Activated B cell treated with CpG ODN at 0.5 μM for 24 hours (primary cell): ENCODE measurements at regions not wholly inside any gene's neighbourhood (a gene's known extent, or its start where the extent isn't known, plus 50 kb on each side); places are given as distances from the start of the nearest gene placed in this dataset.

ENCODE experiments used
- ATAC-seq: fragments of 200-7000 bp; cut with Tn5 transposase; one replicate; pipeline ENCODE4 v1.10.0; 2021; ENCODE audit warnings: low read depth, mild to moderate bottlenecking, moderate library complexity
- CTCF ChIA-PET: fragments of 350-600 bp; sonication (Branson Sonifier 250); formaldehyde crosslinking; loops from one replicate; lab custom pipeline; 2021; ENCODE audit warnings: antibody characterized with exemption; lab: Charles Lee
- POLR2A ChIA-PET: fragments of 350-600 bp; sonication (Branson Sonifier 250); formaldehyde crosslinking; loops from one replicate; lab custom pipeline; 2021; ENCODE audit warnings: antibody characterized with exemption; lab: Charles Lee
- DNase-seq: peaks from one replicate; pipeline ENCODE4 v3.0.0; 2022
- H3K27ac Mint-ChIP-seq: one replicate; pipeline ENCODE4 v1.8.0; 2020; ENCODE audit warnings: mixed read lengths
- H3K27me3 Mint-ChIP-seq: one replicate; pipeline ENCODE4 v1.8.0; 2021; ENCODE audit warnings: mixed read lengths
- H3K36me3 Mint-ChIP-seq: one replicate; pipeline ENCODE4 v1.8.0; 2021; ENCODE audit warnings: low read depth, mixed read lengths
- H3K4me1 Mint-ChIP-seq: one replicate; pipeline ENCODE4 v1.8.0; 2021; ENCODE audit warnings: mixed read lengths
- H3K4me3 Mint-ChIP-seq: one replicate; pipeline ENCODE4 v1.8.0; 2020; ENCODE audit warnings: mild to moderate bottlenecking, mixed read lengths
- H3K9me3 Mint-ChIP-seq: one replicate; pipeline ENCODE4 v1.8.0; 2020; ENCODE audit warnings: mixed read lengths
- intact Hi-C: fragments of 100-400 bp; cut with micrococcal nuclease; formaldehyde crosslinking; loops from one replicate; pipeline ENCODE4 v1.15.1; 2024
- TF ChIP-seq, protein P1 (sequence below): fragments of 200-600 bp; IDR thresholded peaks from one replicate; pipeline ENCODE4 v1.8.0; 2022; ENCODE audit warnings: antibody characterized with exemption, mild to moderate bottlenecking

GRCh38 chr2:215879977-215880940 is 133.1 kb downstream of the MREG start:
- POLR2A ChIA-PET, result no interaction called here
- intact Hi-C loops, result no loop called here
- no peak for DNase-seq
- Mint-ChIP-seq H3K27ac (no peak overlapping the region), H3K4me3 (no peak overlapping the region), H3K4me1 (no peaks in the 10 kb centered on the region), H3K27me3 (peaks cover 5% of the 10 kb centered on the region), H3K9me3 (no peaks in the 10 kb centered on the region), H3K36me3 (no peaks in the 10 kb centered on the region)
- ATAC-seq, result no peak
- CTCF ChIA-PET, result no interaction called here
- TF ChIP-seq, protein P1, sequence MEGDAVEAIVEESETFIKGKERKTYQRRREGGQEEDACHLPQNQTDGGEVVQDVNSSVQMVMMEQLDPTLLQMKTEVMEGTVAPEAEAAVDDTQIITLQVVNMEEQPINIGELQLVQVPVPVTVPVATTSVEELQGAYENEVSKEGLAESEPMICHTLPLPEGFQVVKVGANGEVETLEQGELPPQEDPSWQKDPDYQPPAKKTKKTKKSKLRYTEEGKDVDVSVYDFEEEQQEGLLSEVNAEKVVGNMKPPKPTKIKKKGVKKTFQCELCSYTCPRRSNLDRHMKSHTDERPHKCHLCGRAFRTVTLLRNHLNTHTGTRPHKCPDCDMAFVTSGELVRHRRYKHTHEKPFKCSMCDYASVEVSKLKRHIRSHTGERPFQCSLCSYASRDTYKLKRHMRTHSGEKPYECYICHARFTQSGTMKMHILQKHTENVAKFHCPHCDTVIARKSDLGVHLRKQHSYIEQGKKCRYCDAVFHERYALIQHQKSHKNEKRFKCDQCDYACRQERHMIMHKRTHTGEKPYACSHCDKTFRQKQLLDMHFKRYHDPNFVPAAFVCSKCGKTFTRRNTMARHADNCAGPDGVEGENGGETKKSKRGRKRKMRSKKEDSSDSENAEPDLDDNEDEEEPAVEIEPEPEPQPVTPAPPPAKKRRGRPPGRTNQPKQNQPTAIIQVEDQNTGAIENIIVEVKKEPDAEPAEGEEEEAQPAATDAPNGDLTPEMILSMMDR, result no peak

GRCh38 chr2:215879331-215879730 is 134.0 kb downstream of the MREG start:
- no peak for ATAC-seq
- Mint-ChIP-seq H3K27me3 (peaks cover 3% of the 10 kb centered on the region), H3K4me3 (no peak overlapping the region), H3K36me3 (no peaks in the 10 kb centered on the region), H3K4me1 (no peaks in the 10 kb centered on the region), H3K9me3 (no peaks in the 10 kb centered on the region), H3K27ac (no peak overlapping the region)
- TF ChIP-seq, protein P1, result no peak
- ChIA-PET POLR2A (no interaction called here), CTCF (no interaction called here)
- intact Hi-C loops, result no loop called here
- DNase-seq, result no peak

GRCh38 chr2:215878476-215879063 is 134.8 kb downstream of the MREG start:
- Mint-ChIP-seq H3K27ac (no peak overlapping the region), H3K36me3 (no peaks in the 10 kb centered on the region), H3K4me1 (no peaks in the 10 kb centered on the region), H3K27me3 (peaks cover 3% of the 10 kb centered on the region), H3K4me3 (no peak overlapping the region), H3K9me3 (no peaks in the 10 kb centered on the region)
- ATAC-seq, result no peak
- TF ChIP-seq, protein P1, result no peak
- ChIA-PET CTCF (no interaction called here), POLR2A (no interaction called here)
- intact Hi-C loops, result no loop called here
- no peak for DNase-seq

- ChIA-PET POLR2A (no interaction called here), CTCF (no interaction called here)
- H3K9me3 Mint-ChIP-seq, result no peaks in the 10 kb centered on the region
- TF ChIP-seq, protein P1, result no peak
- H3K27ac Mint-ChIP-seq, result no peak overlapping the region
- H3K27me3 Mint-ChIP-seq, result peaks cover 6% of the 10 kb centered on the region
- H3K4me3 Mint-ChIP-seq, result no peak overlapping the region
- H3K4me1 Mint-ChIP-seq, result no peaks in the 10 kb centered on the region
- intact Hi-C loops, result no loop called here
- DNase-seq, result no peak
- ATAC-seq, result no peak
- no peaks in the 10 kb centered on the region for H3K36me3 Mint-ChIP-seq
These were observed 136.5 kb downstream of the MREG start for GRCh38 chr2:215876937-215877238.

GRCh38 chr2:215876139-215876936 is 137.0 kb downstream of the MREG start:
- TF ChIP-seq, protein P1, result no peak
- H3K27ac Mint-ChIP-seq, result no peak overlapping the region
- H3K4me1 Mint-ChIP-seq, result no peaks in the 10 kb centered on the region
- H3K9me3 Mint-ChIP-seq, result no peaks in the 10 kb centered on the region
- no peak overlapping the region for H3K4me3 Mint-ChIP-seq
- no peak for ATAC-seq
- H3K27me3 Mint-ChIP-seq, result peaks cover 6% of the 10 kb centered on the region
- DNase-seq, result no peak
- H3K36me3 Mint-ChIP-seq, result no peaks in the 10 kb centered on the region
- ChIA-PET POLR2A (no interaction called here), CTCF (no interaction called here)
- intact Hi-C loops, result no loop called here
